ENCODE measurements at regions not wholly inside any gene's neighbourhood (a gene's known extent, or its start where the extent isn't known, plus 50 kb on each side); places are given as distances from the start of the nearest gene placed in this dataset.

DNA sequence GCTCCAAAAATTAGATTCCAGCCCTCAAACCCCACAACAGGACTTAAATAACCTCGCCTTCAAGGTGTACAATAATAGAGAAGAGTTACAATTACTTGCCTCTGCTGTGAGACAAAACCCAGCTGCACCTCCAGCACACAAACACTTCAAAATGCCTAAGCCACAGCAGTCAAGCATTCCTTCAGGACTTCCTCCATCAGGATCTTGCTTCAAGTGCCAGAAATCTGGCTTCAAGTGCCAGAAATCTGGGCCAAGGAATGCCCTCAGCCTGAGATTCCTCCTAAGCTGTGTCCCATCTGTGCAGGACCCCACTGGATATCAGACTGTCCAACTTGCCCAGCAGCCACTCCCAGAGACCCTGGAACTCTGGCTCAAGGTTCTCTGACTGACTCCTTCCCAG is 1088.3 kb downstream of the SORCS3 start:
- H3K4me2 ChIP-seq, result no peak overlapping the region
- no peak overlapping the region for H2AFZ ChIP-seq
- H4K20me1 ChIP-seq (replicated peaks; ENCODE audit: insufficient read depth), result no peaks in the 10 kb centered on the region
- H3K36me3 ChIP-seq (ENCODE audit: insufficient read depth), result no peaks in the 10 kb centered on the region
- peaks cover 4% of the 10 kb centered on the region for H3K27me3 Mint-ChIP-seq (ENCODE audit: insufficient read depth, low read depth, poor library complexity)
- DNase-seq (ENCODE audit: low spot score), result no peak
- H3K4me3 Mint-ChIP-seq, result no peak overlapping the region
- H3K27ac ChIP-seq (ENCODE audit: low read depth), result no peak overlapping the region
- no peak overlapping the region for H3K4me3 ChIP-seq
- H3K27me3 ChIP-seq (ENCODE audit: insufficient read depth), result no peaks in the 10 kb centered on the region
- peaks cover 21% of the 10 kb centered on the region for H3K4me1 Mint-ChIP-seq
- no peak overlapping the region for H3K27ac Mint-ChIP-seq
- H3K36me3 Mint-ChIP-seq (ENCODE audit: low read depth), result peaks cover 10% of the 10 kb centered on the region; the same call in 1 of the 3 replicates
- H3F3A ChIP-seq (replicated peaks; ENCODE audit: low read depth), result no peaks in the 10 kb centered on the region
- no peaks in the 10 kb centered on the region for H3K79me2 ChIP-seq (replicated peaks; ENCODE audit: insufficient read depth)
- no peak for ATAC-seq
- H3K4me1 ChIP-seq (ENCODE audit: insufficient read depth), result peaks cover 13% of the 10 kb centered on the region
- TF ChIP-seq EZH2phosphoT487 (IDR thresholded peaks at IDR 0.05; ENCODE audit: unreplicated experiment), result no peak
- TF ChIP-seq ZNF331 (CRISPR knock-in tag; IDR thresholded peaks at IDR 0.05; ENCODE audit: low read depth), result no peak
- no peak for TF ChIP-seq REST (IDR thresholded peaks at IDR 0.05; ENCODE audit: unreplicated experiment)
- TF ChIP-seq EZH2 (IDR thresholded peaks at IDR 0.05; ENCODE audit: low read depth, unreplicated experiment), result no peak
- no peak for TF ChIP-seq ZNF114 (CRISPR knock-in tag; IDR thresholded peaks at IDR 0.05)
- TF ChIP-seq, protein P1, sequence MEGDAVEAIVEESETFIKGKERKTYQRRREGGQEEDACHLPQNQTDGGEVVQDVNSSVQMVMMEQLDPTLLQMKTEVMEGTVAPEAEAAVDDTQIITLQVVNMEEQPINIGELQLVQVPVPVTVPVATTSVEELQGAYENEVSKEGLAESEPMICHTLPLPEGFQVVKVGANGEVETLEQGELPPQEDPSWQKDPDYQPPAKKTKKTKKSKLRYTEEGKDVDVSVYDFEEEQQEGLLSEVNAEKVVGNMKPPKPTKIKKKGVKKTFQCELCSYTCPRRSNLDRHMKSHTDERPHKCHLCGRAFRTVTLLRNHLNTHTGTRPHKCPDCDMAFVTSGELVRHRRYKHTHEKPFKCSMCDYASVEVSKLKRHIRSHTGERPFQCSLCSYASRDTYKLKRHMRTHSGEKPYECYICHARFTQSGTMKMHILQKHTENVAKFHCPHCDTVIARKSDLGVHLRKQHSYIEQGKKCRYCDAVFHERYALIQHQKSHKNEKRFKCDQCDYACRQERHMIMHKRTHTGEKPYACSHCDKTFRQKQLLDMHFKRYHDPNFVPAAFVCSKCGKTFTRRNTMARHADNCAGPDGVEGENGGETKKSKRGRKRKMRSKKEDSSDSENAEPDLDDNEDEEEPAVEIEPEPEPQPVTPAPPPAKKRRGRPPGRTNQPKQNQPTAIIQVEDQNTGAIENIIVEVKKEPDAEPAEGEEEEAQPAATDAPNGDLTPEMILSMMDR (conservative IDR thresholded peaks at IDR 0.05; ENCODE audit: low read depth in 2 of 2), result no peak
- no peak for TF ChIP-seq ZNF462 (CRISPR knock-in tag; IDR thresholded peaks at IDR 0.05)
- no peak for TF ChIP-seq STAT1 (IDR thresholded peaks at IDR 0.05; ENCODE audit: unreplicated experiment)
- no peak for TF ChIP-seq JUNB (IDR thresholded peaks at IDR 0.05; ENCODE audit: unreplicated experiment)
- no peak for TF ChIP-seq NANOG (IDR thresholded peaks at IDR 0.05; ENCODE audit: borderline replicate concordance)
- TF ChIP-seq ETS1 (IDR thresholded peaks at IDR 0.05), result no peak
- no peak for TF ChIP-seq POLR2AphosphoS5 (IDR thresholded peaks at IDR 0.05; ENCODE audit: low read depth)
- no peak for TF ChIP-seq CREB1 (CRISPR knock-in tag; IDR thresholded peaks at IDR 0.05; ENCODE audit: low read depth)
- peaks cover 15% of the 10 kb centered on the region for H3K9me3 Mint-ChIP-seq
- 0 out of 2 replicates have a peak, but pooled peaks cover 6% of the 10 kb centered on the region for H3K9me2 ChIP-seq (ENCODE audit: insufficient read depth)

All from GM23338 (cell line).